ENCODE measurements at regions not wholly inside any gene's neighbourhood (a gene's known extent, or its start where the extent isn't known, plus 50 kb on each side); places are given as distances from the start of the nearest gene placed in this dataset.

GRCh38 chr2:184540246-184540789, 58.0 kb upstream of the ZNF804A start:
- no peak for TF ChIP-seq REST (IDR thresholded peaks at IDR 0.05; ENCODE audit: borderline replicate concordance)
- no peak for TF ChIP-seq SMC3 (conservative IDR thresholded peaks at IDR 0.05; ENCODE audit: poor library complexity)
- TF ChIP-seq TAF1 (IDR thresholded peaks at IDR 0.05; ENCODE audit: low read depth): no peak
- no peak for TF ChIP-seq EP300 (conservative IDR thresholded peaks at IDR 0.05; ENCODE audit: poor library complexity, severe bottlenecking)
- no peak for TF ChIP-seq MXI1 (conservative IDR thresholded peaks at IDR 0.05; ENCODE audit: poor library complexity, severe bottlenecking)
- no peak for TF ChIP-seq EZH2 (IDR thresholded peaks at IDR 0.05; ENCODE audit: borderline replicate concordance, insufficient read depth, low read length, poor library complexity, severe bottlenecking)
- TF ChIP-seq RAD21 (conservative IDR thresholded peaks at IDR 0.05): no peak
- no peak for TF ChIP-seq POLR2AphosphoS5 (IDR thresholded peaks at IDR 0.05)
- TF ChIP-seq CTCF (IDR thresholded peaks at IDR 0.05; ENCODE audit: poor library complexity, severe bottlenecking): no peak
- H3K27me3 ChIP-seq (ENCODE audit: insufficient read depth, low read depth, low read length): no peaks in the 10 kb centered on the region
- no peak overlapping the region for H3K27ac ChIP-seq (ENCODE audit: low read length)
- H4K20me1 ChIP-seq (ENCODE audit: insufficient read depth): no peaks in the 10 kb centered on the region
- no peaks in the 10 kb centered on the region for H3F3A ChIP-seq (ENCODE audit: insufficient read depth, low read length, poor library complexity, severe bottlenecking)
- H2AFZ ChIP-seq (ENCODE audit: low read depth, low read length): no peak overlapping the region
- no peaks in the 10 kb centered on the region for H3K9me3 ChIP-seq (ENCODE audit: low read length)
- no peaks in the 10 kb centered on the region for H3K79me2 ChIP-seq (replicated peaks; ENCODE audit: insufficient read depth, low read length)
- H3K36me3 ChIP-seq (ENCODE audit: insufficient read depth, low read length): no peaks in the 10 kb centered on the region
- no peak overlapping the region for H3K9ac ChIP-seq (ENCODE audit: low read length)
- no peak overlapping the region for H3K4me3 ChIP-seq (ENCODE audit: low read length)
- H3K4me2 ChIP-seq (ENCODE audit: low read length): no peak overlapping the region
- no peaks in the 10 kb centered on the region for H3K9me2 ChIP-seq (ENCODE audit: insufficient read depth, low read length)

GRCh38 chr2:184541591-184541990, 56.7 kb upstream of the ZNF804A start:
- no peak for TF ChIP-seq TAF1 (IDR thresholded peaks at IDR 0.05; ENCODE audit: low read depth)
- no peak for TF ChIP-seq RAD21 (conservative IDR thresholded peaks at IDR 0.05)
- TF ChIP-seq SMC3 (conservative IDR thresholded peaks at IDR 0.05; ENCODE audit: poor library complexity): no peak
- TF ChIP-seq CTCF (IDR thresholded peaks at IDR 0.05; ENCODE audit: poor library complexity, severe bottlenecking): no peak
- no peak for TF ChIP-seq EP300 (conservative IDR thresholded peaks at IDR 0.05; ENCODE audit: poor library complexity, severe bottlenecking)
- TF ChIP-seq POLR2AphosphoS5 (IDR thresholded peaks at IDR 0.05): no peak
- TF ChIP-seq REST (IDR thresholded peaks at IDR 0.05; ENCODE audit: borderline replicate concordance): no peak
- TF ChIP-seq EZH2 (IDR thresholded peaks at IDR 0.05; ENCODE audit: borderline replicate concordance, insufficient read depth, low read length, poor library complexity, severe bottlenecking): no peak
- TF ChIP-seq MXI1 (conservative IDR thresholded peaks at IDR 0.05; ENCODE audit: poor library complexity, severe bottlenecking): no peak
- Histone ChIP-seq H3K27ac (ENCODE audit: low read length) (no peak overlapping the region), H2AFZ (ENCODE audit: low read depth, low read length) (no peak overlapping the region), H3K27me3 (ENCODE audit: insufficient read depth, low read depth, low read length) (no peaks in the 10 kb centered on the region), H3K9me3 (ENCODE audit: low read length) (no peaks in the 10 kb centered on the region), H3F3A (ENCODE audit: insufficient read depth, low read length, poor library complexity, severe bottlenecking) (no peaks in the 10 kb centered on the region), H3K36me3 (ENCODE audit: insufficient read depth, low read length) (no peaks in the 10 kb centered on the region), H3K4me2 (ENCODE audit: low read length) (no peak overlapping the region), H3K4me3 (ENCODE audit: low read length) (no peak overlapping the region), H3K79me2 (replicated peaks; ENCODE audit: insufficient read depth, low read length) (no peaks in the 10 kb centered on the region), H4K20me1 (ENCODE audit: insufficient read depth) (no peaks in the 10 kb centered on the region), H3K9ac (ENCODE audit: low read length) (no peak overlapping the region), H3K9me2 (ENCODE audit: insufficient read depth, low read length) (no peaks in the 10 kb centered on the region)
